ENCODE measurements at regions not wholly inside any gene's neighbourhood (a gene's known extent, or its start where the extent isn't known, plus 50 kb on each side); places are given as distances from the start of the nearest gene placed in this dataset.

DNA sequence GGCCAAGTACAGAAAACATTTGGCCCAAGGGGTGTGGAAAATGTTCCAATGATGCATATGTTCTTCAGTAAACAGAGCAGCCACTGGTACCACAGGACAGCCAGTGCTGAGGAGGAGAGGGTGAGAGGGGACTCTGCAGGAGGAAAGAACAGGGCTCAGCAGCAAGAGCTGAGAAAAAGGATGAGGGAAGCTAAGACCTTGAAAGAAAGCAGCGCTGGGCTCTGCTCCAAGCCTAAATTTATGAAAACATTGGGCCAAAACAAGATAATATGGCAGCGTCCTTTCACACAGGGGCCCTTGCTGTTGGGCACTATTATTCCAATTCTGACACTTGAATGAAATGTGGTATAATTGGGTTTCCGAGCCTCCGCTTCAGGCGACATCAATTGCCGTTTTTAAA is 939.0 kb upstream of the FANCL start:
- TF ChIP-seq, protein P1, sequence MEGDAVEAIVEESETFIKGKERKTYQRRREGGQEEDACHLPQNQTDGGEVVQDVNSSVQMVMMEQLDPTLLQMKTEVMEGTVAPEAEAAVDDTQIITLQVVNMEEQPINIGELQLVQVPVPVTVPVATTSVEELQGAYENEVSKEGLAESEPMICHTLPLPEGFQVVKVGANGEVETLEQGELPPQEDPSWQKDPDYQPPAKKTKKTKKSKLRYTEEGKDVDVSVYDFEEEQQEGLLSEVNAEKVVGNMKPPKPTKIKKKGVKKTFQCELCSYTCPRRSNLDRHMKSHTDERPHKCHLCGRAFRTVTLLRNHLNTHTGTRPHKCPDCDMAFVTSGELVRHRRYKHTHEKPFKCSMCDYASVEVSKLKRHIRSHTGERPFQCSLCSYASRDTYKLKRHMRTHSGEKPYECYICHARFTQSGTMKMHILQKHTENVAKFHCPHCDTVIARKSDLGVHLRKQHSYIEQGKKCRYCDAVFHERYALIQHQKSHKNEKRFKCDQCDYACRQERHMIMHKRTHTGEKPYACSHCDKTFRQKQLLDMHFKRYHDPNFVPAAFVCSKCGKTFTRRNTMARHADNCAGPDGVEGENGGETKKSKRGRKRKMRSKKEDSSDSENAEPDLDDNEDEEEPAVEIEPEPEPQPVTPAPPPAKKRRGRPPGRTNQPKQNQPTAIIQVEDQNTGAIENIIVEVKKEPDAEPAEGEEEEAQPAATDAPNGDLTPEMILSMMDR (IDR thresholded peaks at IDR 0.05; ENCODE audit: low read depth, low read length): no peak
- DNase-seq (ENCODE audit: extremely low read depth, low read depth): no peak

DNA sequence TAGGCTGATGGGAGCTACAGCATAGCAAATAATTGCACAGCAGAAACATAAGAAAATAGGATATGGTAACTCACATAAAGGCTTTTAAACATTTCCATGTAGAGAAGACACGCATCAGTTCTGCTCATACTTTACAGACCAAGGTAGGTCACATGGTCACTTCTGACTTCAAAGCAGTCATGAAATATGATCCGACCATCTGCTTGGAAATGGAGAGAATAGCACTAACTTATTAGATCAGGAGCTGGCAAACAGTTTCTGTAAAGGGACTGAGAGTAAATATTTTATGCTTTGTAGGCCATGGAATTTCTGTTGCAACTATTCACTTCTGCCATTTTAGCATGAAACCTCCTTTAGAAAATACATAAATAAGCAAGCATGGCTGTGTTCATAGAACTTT is 936.6 kb upstream of the FANCL start:
- TF ChIP-seq, protein P1 (IDR thresholded peaks at IDR 0.05; ENCODE audit: low read depth, low read length): no peak
- DNase-seq (ENCODE audit: extremely low read depth, low read depth): no peak

- TF ChIP-seq, protein P1 (IDR thresholded peaks at IDR 0.05; ENCODE audit: low read depth, low read length): no peak
- DNase-seq (ENCODE audit: extremely low read depth, low read depth): no peak
Observed at GRCh38 chr2:59176737-59177136, 935.6 kb upstream of the FANCL start.

- no peak for DNase-seq (ENCODE audit: extremely low read depth, low read depth)
- TF ChIP-seq, protein P1 (IDR thresholded peaks at IDR 0.05; ENCODE audit: low read depth, low read length): no peak
Observed at GRCh38 chr2:59174536-59175243, 933.6 kb upstream of the FANCL start.

GRCh38 chr2:59173325-59173724 is 932.2 kb upstream of the FANCL start:
- DNase-seq (ENCODE audit: extremely low read depth, low read depth): no peak
- TF ChIP-seq, protein P1 (IDR thresholded peaks at IDR 0.05; ENCODE audit: low read depth, low read length): no peak

- no peak for DNase-seq (ENCODE audit: extremely low read depth, low read depth)
- TF ChIP-seq, protein P1 (IDR thresholded peaks at IDR 0.05; ENCODE audit: low read depth, low read length): no peak
Observed at GRCh38 chr2:59171019-59171418, 929.9 kb upstream of the FANCL start.

DNA sequence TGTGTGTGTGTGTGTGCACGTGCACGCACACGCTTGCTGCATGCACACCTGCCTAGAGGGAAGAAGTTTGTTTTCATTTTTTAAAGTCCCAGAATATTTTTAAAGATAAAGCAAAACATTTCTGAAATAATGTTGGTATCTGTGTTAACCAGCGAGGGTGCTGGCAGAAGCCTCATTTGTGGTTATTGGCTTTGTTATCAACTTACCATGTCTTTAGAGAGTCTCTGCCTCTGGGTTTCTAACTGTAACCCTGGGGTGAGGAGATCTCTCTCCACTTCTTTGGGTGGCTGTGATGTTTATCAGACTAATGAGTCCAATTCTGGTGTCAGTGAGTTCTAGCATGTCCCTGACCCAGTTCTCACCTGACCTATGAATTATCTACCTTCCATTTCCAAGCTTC is 927.6 kb upstream of the FANCL start:
- TF ChIP-seq, protein P1 (IDR thresholded peaks at IDR 0.05; ENCODE audit: low read depth, low read length): no peak
- DNase-seq (ENCODE audit: extremely low read depth, low read depth): no peak
